ENCODE measurements at regions not wholly inside any gene's neighbourhood (a gene's known extent, or its start where the extent isn't known, plus 50 kb on each side); places are given as distances from the start of the nearest gene placed in this dataset.

- no peak overlapping the region for H3K4me3 ChIP-seq (ENCODE audit: low read depth, low read length)
- TF ChIP-seq, protein P1, sequence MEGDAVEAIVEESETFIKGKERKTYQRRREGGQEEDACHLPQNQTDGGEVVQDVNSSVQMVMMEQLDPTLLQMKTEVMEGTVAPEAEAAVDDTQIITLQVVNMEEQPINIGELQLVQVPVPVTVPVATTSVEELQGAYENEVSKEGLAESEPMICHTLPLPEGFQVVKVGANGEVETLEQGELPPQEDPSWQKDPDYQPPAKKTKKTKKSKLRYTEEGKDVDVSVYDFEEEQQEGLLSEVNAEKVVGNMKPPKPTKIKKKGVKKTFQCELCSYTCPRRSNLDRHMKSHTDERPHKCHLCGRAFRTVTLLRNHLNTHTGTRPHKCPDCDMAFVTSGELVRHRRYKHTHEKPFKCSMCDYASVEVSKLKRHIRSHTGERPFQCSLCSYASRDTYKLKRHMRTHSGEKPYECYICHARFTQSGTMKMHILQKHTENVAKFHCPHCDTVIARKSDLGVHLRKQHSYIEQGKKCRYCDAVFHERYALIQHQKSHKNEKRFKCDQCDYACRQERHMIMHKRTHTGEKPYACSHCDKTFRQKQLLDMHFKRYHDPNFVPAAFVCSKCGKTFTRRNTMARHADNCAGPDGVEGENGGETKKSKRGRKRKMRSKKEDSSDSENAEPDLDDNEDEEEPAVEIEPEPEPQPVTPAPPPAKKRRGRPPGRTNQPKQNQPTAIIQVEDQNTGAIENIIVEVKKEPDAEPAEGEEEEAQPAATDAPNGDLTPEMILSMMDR (IDR thresholded peaks at IDR 0.05; ENCODE audit: borderline replicate concordance, insufficient read depth, low read depth, low read length), result no peak
Measured at GRCh38 chr5:74360535-74361210, 279.9 kb downstream of the ENC1 start.

- H3K4me3 ChIP-seq (ENCODE audit: low read depth, low read length), result no peak overlapping the region
- TF ChIP-seq, protein P1 (IDR thresholded peaks at IDR 0.05; ENCODE audit: borderline replicate concordance, insufficient read depth, low read depth, low read length), result no peak
Measured at GRCh38 chr5:74357827-74358226, 282.7 kb downstream of the ENC1 start.

GRCh38 chr5:74356009-74356695, 284.4 kb downstream of the ENC1 start:
- H3K4me3 ChIP-seq (ENCODE audit: low read depth, low read length), result no peak overlapping the region
- TF ChIP-seq, protein P1 (IDR thresholded peaks at IDR 0.05; ENCODE audit: borderline replicate concordance, insufficient read depth, low read depth, low read length), result no peak

- H3K4me3 ChIP-seq (ENCODE audit: low read depth, low read length), result no peak overlapping the region
- TF ChIP-seq, protein P1 (IDR thresholded peaks at IDR 0.05; ENCODE audit: borderline replicate concordance, insufficient read depth, low read depth, low read length), result no peak
Measured at GRCh38 chr5:74355041-74355824, 285.3 kb downstream of the ENC1 start.

GRCh38 chr5:74352256-74352655, 288.3 kb downstream of the ENC1 start:
- H3K4me3 ChIP-seq (ENCODE audit: low read depth, low read length), result no peak overlapping the region
- TF ChIP-seq, protein P1 (IDR thresholded peaks at IDR 0.05; ENCODE audit: borderline replicate concordance, insufficient read depth, low read depth, low read length), result no peak

- TF ChIP-seq, protein P1 (IDR thresholded peaks at IDR 0.05; ENCODE audit: borderline replicate concordance, insufficient read depth, low read depth, low read length), result no peak
- H3K4me3 ChIP-seq (ENCODE audit: low read depth, low read length), result no peak overlapping the region
Measured at GRCh38 chr5:74342948-74343682, 297.4 kb downstream of the ENC1 start.
